Uterus (tissue), 3 donors: ENCODE measurements at regions not wholly inside any gene's neighbourhood (a gene's known extent, or its start where the extent isn't known, plus 50 kb on each side); places are given as distances from the start of the nearest gene placed in this dataset.

Source experiments
- DNase-seq, 2 donors: peaks; one replicate each; pipeline ENCODE4 v3.0.0-alpha.2; 2019 to 2020
- H3K27ac ChIP-seq, 2 donors: fragments of 200-600 bp; sonication (generic); 1 replicate in 1 of 2; 2 replicates in 1 of 2; pipeline ENCODE4 v1.5.1; 2016 to 2018
- H3K27me3 ChIP-seq, 2 donors: fragments of 200-600 bp; sonication (generic); one replicate each; pipeline ENCODE4 v1.5.1; 2018 to 2019; ENCODE audit warnings: control low read depth in 1 of 2
- H3K36me3 ChIP-seq, 2 donors: fragments of 200-600 bp; sonication (generic); one replicate each; pipeline ENCODE4 v1.5.1; 2019; ENCODE audit warnings: control low read depth in 1 of 2
- H3K4me1 ChIP-seq, 2 donors: fragments of 200-600 bp; sonication (generic); one replicate each; pipeline ENCODE4 v1.5.1; 2018 to 2019; ENCODE audit warnings: control low read depth in 1 of 2
- H3K4me3 ChIP-seq, 2 donors: fragments of 200-600 bp; sonication (generic); 1 replicate in 1 of 2; 2 replicates in 1 of 2; pipeline ENCODE4 v1.5.1; 2018 to 2019; ENCODE audit warnings: mild to moderate bottlenecking in 1 of 2
- H3K9me3 ChIP-seq, 2 donors: fragments of 200-600 bp; sonication (generic); one replicate each; pipeline ENCODE4 v1.5.1; 2019; ENCODE audit warnings: control low read depth in 1 of 2
- POLR2A ChIP-seq, 2 donors: fragments of 450-650 bp; IDR thresholded peaks; one replicate each; pipeline ENCODE4 v1.6.1; 2016; ENCODE audit warnings: antibody characterized with exemption in 2 of 2, mild to moderate bottlenecking in 1 of 2, moderate library complexity in 1 of 2
- intact Hi-C: fragments of 100-400 bp; cut with DNase I; formaldehyde crosslinking; loops from one replicate; pipeline ENCODE4 v1.15.1; 2023; ENCODE audit warnings: low total_unique reads
- TF ChIP-seq, protein P1 (sequence below), 4 experiments: fragments of 200-600 bp in 2 of 4; fragments of 450-650 bp in 2 of 4; sonication (generic) in 2 of 4; IDR thresholded peaks; one replicate each; pipeline ENCODE4 v1.5.1; 2016 to 2019; ENCODE audit warnings: antibody characterized with exemption in 4 of 4, mild to moderate bottlenecking in 2 of 4, moderate library complexity in 1 of 4
- donor health status: DM: yes; HTN: yes; CAD: no.

DNA sequence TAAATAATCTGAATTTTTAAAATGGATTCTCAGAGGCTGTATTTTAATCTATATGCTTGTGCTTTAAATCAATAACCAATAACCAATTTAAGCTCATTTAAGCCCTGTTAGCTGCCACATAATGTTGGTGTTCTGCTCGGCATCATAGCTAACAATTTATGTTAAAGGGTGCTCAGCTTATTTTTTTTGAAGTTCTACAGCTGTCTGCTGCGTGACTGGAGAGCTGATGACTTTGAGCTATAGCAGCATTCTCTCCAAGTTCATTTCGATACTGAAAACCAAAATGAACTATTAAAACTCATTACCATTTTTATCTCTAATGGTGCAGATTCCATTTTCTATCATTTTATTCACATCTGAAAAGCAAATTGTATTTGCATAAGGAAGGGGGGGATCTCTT, 357.8 kb downstream of the AJAP1 start:
- Histone ChIP-seq H3K9me3 (no peaks in the 10 kb centered on the region), H3K36me3 (no peaks in the 10 kb centered on the region), H3K4me1 (no peaks in the 10 kb centered on the region), H3K27me3 (no peaks in the 10 kb centered on the region), H3K4me3 (no peak overlapping the region), H3K27ac (no peak overlapping the region)
- TF ChIP-seq, protein P1, sequence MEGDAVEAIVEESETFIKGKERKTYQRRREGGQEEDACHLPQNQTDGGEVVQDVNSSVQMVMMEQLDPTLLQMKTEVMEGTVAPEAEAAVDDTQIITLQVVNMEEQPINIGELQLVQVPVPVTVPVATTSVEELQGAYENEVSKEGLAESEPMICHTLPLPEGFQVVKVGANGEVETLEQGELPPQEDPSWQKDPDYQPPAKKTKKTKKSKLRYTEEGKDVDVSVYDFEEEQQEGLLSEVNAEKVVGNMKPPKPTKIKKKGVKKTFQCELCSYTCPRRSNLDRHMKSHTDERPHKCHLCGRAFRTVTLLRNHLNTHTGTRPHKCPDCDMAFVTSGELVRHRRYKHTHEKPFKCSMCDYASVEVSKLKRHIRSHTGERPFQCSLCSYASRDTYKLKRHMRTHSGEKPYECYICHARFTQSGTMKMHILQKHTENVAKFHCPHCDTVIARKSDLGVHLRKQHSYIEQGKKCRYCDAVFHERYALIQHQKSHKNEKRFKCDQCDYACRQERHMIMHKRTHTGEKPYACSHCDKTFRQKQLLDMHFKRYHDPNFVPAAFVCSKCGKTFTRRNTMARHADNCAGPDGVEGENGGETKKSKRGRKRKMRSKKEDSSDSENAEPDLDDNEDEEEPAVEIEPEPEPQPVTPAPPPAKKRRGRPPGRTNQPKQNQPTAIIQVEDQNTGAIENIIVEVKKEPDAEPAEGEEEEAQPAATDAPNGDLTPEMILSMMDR (IDR thresholded peaks at IDR 0.05) = no peak
- no peak for TF ChIP-seq POLR2A (IDR thresholded peaks at IDR 0.05)
- DNase-seq = no peak
- intact Hi-C loops = no loop called here

DNA sequence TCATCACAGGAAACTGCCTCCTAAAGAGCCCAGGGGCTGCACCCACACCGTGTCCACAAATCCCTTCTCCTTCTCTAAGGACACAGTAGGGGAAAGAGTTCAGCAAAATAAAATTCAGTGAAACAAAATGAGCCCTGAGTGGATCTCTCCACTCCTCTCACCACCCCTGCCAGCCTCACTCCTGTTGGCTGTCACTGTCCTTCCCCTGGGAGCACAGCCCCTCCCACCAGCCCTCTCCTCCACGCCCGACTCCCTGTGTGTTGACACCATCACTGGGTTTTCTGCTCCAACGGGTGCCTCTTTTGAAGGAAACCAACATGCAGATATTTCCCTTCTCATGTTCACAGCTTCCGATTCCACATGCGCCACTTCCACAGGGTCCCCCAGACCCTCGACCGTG, 356.2 kb downstream of the AJAP1 start:
- no peaks in the 10 kb centered on the region for H3K27me3 ChIP-seq
- no peaks in the 10 kb centered on the region for H3K36me3 ChIP-seq
- no peak overlapping the region for H3K4me3 ChIP-seq
- intact Hi-C loops = no loop called here
- no peak for DNase-seq
- no peak for TF ChIP-seq POLR2A (IDR thresholded peaks at IDR 0.05)
- TF ChIP-seq, protein P1 (IDR thresholded peaks at IDR 0.05) = no peak
- H3K27ac ChIP-seq = no peak overlapping the region
- H3K9me3 ChIP-seq = no peaks in the 10 kb centered on the region
- H3K4me1 ChIP-seq = no peaks in the 10 kb centered on the region

DNA sequence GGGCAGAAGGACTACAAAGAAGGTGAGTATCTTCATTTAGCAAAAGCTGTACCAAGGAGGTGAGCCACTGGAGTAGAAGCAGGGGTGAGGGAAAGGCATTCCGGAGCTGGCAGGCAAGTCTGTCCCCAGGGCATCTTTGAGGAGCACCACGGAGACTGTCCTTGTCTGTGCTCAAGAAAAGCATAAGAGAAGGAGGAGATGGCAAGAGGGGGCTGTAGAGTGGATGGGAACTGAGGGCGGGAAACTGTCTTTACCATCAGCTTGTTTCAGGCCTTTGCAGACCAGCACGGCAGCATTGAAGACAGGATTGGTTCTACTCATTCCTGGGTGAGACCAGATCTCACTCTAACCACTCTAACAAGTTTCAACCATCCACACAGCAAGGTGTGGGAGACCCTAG, 355.8 kb downstream of the AJAP1 start:
- H3K36me3 ChIP-seq = no peaks in the 10 kb centered on the region
- H3K9me3 ChIP-seq = no peaks in the 10 kb centered on the region
- no peaks in the 10 kb centered on the region for H3K4me1 ChIP-seq
- H3K27ac ChIP-seq = no peak overlapping the region
- no peaks in the 10 kb centered on the region for H3K27me3 ChIP-seq
- intact Hi-C loops = no loop called here
- no peak for DNase-seq
- TF ChIP-seq, protein P1 (IDR thresholded peaks at IDR 0.05) = no peak
- TF ChIP-seq POLR2A (IDR thresholded peaks at IDR 0.05) = no peak
- no peak overlapping the region for H3K4me3 ChIP-seq

DNA sequence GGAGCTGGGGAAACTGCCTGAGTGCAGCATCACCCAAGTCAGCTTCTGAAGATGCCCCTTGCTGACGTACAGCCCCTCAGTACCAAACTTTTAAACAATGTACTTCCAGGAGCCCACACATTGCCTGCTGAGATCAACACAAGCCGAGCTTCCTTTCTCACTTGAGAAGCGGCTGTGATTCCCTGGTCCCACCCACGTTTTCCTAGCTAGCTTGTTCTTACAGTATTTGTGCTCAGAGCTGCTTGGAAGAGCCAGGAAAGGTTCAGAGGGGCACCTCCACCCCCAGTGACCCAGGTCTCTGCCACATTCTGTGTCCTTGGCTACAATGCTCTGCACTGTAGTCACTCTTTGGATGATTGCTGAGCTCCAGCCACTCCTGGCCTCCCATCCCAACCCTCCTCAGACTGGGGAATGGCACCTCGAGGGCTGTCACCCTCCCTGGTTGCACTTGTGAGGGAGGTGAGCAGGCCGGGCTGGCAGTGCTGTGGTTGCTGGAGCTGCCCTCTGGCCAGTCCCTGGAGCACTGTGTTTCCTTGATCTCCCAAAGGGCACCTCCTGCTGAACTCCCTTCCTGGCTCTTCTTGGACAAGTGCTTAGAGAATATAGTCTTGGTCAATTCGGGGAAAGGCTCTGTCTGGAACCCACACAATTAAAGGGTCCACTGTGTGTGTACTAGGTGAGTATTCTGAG, 355.1 kb downstream of the AJAP1 start:
- DNase-seq = no peak
- intact Hi-C loops = no loop called here
- H3K4me3 ChIP-seq = no peak overlapping the region

DNA sequence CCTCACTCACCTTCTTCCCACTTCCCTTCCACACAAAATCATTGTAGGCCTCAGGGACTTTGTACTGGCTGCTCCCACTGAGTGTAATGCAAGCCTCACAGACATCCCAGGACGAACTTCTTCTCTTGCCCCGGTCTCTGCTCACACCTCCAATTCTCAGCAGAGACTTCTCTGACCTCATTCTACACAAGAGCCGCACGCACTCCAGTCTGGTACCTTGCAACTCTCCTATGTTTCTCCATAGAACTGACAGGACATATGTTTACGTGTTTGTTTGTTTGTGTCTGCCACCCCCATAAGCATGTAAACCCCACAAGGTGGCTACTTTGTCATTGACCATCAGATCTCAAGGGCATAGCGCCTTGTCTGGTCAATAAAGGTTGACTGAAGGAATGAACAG, 350.8 kb downstream of the AJAP1 start:
- Histone ChIP-seq H3K4me3 (no peak overlapping the region), H3K9me3 (no peaks in the 10 kb centered on the region), H3K27ac (no peak overlapping the region), H3K27me3 (no peaks in the 10 kb centered on the region), H3K36me3 (no peaks in the 10 kb centered on the region), H3K4me1 (no peaks in the 10 kb centered on the region)
- TF ChIP-seq, protein P1 (IDR thresholded peaks at IDR 0.05) = no peak
- no peak for TF ChIP-seq POLR2A (IDR thresholded peaks at IDR 0.05)
- intact Hi-C loops = no loop called here
- DNase-seq = no peak

More for the DNA sequence above, 355.1 kb downstream of the AJAP1 start:
- Histone ChIP-seq H3K36me3 (no peaks in the 10 kb centered on the region), H3K9me3 (no peaks in the 10 kb centered on the region), H3K27me3 (no peaks in the 10 kb centered on the region), H3K27ac (no peak overlapping the region), H3K4me1 (no peaks in the 10 kb centered on the region)
- TF ChIP-seq POLR2A (IDR thresholded peaks at IDR 0.05) = no peak
- TF ChIP-seq, protein P1 (IDR thresholded peaks at IDR 0.05) = no peak
